NCI-H1694 (cell line): ENCODE measurements at regions not wholly inside any gene's neighbourhood (a gene's known extent, or its start where the extent isn't known, plus 50 kb on each side); places are given as distances from the start of the nearest gene placed in this dataset.

Source experiments
- DNase-seq: peaks from one replicate; lab custom pipeline; 2025; lab: John Stamatoyannopoulos, UW

DNA sequence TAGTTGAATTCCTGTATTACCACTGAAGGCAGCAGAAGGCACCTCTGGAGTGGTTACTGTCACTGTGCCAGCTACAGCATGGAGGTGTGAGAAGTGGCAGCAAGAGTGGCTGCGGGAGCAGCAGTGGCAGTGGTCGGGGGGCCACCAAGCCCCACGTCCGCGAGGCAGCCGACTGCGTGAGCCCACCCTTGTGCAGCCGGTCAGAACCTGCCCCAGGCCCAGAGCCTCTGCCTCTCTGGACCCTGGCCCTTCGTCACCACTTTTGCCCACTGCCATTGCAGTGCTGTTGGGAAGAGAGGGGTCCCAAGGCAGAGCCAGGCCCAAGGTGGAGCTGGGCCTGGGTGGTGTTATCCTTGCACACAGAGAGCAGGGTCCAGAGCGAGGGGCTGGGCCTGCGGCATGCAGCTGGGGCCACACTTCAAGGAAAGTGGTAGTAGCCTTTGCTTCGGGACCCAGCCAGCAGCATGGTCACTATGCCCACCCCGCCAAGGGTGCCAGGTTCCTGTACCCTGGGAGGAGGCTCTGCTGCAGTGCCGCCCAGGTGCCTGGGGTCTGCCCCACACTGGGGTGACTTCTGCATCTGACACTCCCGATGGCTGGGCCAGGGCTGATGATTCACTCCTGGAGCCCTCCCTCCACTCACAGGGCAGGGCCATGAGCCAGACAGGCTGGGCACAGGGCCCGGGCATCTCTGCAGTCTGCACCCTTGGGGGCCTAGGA is 450.1 kb upstream of the LRATD1 start:
- DNase-seq: no peak

DNA sequence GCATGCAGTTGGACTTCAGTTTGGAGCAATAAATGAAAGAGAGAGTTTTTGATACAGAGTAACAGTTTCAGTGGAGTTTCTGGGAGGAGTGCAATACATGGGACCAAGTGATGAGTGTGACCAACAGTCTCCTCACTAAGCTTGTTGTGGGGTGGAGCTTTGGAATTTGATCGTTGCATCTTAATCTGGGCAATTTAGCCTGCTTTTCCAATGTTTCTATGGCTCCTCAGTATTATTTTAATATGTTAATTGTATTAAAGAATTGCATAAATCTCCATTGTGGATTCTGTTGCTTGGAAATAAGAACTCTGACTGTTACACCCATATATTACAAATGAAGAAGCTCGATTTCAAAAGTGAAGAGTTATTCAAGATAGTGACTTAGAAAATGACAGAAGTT is 446.6 kb upstream of the LRATD1 start:
- DNase-seq: no peak

DNA sequence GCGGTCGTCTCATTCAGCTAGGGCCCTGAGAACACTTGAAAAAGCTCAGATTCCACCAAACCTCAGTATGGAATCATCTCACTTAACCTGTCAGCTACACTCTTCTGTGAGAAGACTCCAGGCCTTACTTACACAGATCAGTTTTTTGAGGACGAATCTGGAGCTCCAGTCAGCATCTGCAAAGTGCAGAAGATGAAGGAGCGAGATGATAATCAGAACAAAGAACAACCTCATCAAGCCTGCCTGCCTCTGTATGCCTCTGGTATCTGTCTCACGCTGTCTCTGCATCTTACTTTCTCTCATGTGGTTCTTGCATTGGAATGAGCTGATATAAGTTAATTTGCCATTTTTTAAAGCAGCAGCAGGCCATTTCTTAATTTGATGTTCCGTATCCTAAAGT is 444.1 kb upstream of the LRATD1 start:
- DNase-seq: no peak

DNA sequence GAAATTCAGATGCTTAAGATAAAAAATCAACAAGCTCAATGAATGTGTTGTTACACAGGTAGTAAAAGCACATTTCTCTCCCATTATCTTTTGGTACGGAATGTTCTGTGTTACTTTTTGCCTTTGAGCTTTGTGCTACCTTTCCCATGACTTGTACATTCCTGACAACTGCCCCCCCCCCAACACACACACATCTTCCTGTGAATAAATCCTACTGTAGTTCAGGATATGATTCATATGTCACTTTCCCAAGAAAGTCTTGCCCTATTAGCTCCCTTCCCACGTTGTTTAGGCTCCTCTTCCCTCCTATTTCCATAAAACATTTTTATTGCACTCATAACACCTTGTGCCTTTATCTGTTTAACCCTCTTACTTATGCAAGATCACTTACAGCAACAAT is 442.6 kb upstream of the LRATD1 start:
- DNase-seq: no peak

DNA sequence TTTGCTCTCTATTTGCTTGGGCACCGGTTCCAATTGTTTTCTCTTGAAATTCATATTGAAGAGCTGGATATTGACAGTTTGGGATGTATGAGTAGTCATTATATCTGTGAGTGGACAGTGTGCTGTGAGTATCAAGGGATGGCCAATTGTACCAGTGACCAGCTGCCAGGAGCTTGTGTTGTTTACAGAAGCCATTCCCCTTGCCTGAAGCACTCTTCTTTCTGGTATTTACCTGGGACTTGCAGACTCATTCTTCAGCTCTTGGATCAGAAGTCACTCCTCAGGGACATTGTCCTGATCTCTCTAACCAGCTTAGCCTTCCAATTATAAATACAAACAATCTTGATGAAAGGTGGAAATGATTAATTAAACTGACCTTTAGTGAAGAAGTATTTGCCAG is 438.3 kb upstream of the LRATD1 start:
- no peak for DNase-seq

DNA sequence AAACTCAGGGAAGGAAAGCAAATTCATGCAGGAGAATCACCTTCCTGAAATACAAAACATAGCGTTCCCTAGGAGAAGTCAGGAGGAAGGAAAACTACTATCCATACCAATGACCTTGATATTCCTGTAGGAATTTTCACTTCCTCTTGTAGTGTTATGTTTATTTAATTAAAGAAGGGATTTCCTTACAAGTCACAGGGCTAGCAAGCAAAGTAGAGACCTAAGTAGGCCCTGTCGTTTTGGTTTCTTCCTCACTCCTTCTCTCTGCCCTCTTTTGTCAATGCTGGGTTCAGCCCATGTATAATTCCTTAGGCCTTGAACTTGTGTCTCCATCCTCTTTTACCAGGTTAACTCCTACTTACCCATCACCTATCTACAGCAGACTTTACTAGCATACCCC is 435.2 kb upstream of the LRATD1 start:
- no peak for DNase-seq

DNA sequence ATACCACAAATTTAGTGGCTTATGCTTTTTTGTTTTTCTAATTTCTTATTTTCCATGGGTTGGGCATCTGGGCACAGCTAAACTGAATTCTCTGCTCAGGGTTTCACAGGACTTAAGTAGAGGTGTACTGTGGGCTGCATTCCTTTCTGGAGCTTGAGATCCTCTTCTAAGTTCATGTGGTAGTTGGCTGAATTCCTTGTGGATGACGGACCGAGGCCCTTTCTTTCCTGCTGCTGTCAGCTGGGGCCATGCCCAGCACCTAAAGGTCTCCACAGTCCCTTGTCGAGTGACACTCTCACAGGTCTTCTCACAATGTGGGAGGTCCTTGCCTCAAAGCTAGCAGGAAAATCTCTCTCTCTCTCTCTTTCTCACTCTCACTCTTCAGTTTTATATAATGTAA is 433.5 kb upstream of the LRATD1 start:
- no peak for DNase-seq

DNA sequence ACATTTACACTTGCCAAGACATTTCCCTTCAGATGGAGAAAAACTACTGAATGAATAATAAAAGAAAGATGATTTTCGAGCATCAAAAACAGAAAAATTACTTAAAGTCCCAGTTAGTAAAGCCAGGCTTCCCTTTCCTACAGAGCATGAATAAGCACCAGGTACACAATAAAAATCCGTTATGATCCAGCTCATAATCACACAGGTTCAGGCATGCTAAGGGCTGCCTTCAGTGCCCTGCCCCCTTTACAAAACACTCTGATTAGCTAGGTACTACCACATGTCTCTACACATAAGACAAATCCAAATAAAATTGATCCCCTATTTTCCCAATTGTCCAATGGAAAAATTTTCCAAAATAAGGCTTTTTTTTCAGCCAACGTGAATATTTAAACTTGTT is 413.2 kb upstream of the LRATD1 start:
- no peak for DNase-seq

DNA sequence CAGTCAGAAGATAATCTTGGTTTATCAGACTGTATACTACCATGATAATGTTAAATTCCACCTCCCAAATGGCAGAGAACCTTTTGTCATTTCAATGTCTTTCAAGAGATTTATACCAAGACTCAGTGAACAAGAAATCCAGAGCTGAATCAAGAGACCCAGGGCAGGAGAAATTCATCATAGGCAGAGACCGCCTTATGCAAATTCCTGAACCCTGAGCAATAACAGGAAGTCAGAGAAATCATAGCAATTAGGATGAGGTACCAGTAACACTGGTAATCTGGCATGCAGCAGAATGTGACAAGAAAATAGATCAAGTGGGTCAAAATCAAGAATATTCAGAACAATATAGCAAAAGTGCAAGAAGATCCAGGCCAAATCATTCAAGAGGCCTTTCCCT is 412.4 kb upstream of the LRATD1 start:
- DNase-seq: no peak

DNA sequence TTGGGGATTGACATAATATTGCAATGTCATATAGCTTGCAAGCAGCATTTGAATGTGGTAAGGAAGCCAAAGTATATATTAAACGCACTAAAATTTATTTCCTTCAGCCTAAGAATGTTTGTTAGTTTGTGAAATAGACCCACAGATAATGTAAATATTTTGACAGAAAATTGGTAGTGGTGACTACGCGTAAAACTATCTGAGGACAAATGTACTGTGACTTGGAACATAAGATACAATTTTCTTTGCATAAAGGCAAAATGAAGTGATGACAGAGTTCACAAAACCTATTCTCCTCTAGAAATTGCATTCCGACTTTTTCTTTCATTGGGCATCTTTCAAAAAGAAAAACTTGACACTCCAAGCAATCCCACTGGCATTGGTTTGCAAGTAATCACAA is 411.1 kb upstream of the LRATD1 start:
- DNase-seq: no peak

DNA sequence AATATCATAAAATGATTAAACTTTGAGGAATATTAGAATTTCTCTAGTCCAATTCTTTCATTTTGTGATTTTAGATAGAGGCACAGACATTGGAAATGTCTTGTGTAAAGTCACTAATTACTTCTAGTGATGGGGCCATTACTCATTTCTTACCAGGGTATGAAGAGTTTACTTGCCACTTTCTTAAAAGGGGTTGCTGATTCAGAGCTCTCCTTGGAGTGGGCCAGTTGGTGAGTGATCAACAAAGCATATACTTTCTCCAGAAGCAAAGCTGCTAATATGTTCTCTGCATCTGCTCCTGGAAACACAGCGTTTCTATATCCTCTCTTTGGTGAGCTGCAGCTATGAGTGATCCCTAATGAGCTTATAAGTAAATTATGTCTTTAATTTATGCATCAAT is 408.9 kb upstream of the LRATD1 start:
- DNase-seq: no peak

DNA sequence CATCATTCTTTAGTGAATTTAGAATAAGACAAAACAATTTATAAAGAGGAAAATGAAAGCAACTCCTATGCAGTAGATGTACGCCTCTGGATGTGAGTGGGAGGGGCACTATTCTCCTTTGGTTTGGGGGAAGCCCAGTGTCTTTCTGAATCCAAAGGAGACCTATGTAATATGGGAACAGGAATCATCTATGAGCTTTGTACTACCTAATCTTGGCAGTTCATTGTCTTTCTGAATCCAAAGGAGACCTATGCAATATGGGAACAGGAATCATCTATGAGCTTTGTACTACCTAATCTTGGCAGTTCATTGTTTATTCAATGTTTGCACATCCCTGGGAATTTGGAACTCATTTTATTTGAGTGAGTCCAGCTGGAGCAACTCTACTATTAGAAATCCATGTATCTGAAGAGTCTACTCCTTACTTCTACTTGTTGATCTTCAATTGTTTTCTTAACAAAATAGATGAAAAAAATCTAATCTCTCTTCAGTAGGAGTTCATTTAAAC is 401.1 kb upstream of the LRATD1 start:
- no peak for DNase-seq

DNA sequence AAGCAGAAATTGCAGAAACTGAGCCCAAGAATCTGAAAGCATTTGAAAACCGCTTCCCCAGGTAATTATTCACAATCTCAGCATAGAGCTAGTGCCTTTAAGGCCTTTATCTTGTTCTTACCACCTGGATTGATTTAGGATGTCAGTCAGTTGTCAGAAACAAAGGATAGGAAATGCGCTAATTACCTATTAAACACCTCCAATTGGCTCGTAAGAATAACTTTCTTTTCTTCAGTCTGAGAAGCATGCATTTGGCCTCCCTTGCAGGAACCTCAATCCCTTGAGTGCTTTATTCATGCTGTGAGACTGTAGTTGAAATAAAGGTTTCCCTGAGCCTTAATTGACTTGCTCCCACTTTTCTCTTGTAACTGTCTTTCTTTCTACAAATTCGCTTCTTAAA is 400.3 kb upstream of the LRATD1 start:
- no peak for DNase-seq

DNA sequence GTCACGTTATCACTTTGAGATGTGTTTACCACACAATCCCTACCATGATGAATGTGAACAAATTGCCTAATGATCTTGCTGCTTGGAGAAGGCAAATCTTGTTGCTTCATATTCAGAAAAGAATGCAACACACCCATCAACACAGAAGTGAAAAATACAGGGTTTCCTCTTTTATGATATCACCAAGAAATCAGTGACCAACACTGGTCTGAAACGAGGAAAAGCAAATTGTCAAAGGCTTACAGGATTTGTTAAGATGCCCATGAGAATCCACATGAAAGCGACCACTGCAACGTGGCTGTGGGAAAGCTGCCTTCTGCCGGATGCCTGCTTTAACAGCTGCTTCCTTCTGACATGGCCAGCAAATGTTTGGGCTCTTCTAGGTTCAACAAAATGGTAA is 397.6 kb upstream of the LRATD1 start:
- no peak for DNase-seq

DNA sequence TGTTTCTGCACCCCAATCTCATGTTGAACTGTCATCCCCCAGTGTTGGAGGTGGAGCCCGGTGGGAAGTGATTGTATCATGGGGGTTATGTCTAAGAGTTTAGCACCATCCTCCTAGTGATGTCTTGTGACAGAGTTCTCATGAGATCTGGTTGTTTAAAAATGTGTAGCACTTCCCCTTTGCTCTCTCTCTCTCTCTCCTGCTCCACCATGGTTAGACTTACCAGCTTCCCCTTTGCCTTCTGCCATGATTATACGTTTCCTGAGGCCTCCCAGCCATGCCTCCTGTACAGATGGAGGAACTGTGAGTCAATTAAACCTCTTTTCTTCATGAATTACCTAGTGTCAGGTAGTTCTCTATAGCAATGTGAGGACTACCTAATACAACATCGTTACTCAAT is 396.9 kb upstream of the LRATD1 start:
- DNase-seq: no peak

DNA sequence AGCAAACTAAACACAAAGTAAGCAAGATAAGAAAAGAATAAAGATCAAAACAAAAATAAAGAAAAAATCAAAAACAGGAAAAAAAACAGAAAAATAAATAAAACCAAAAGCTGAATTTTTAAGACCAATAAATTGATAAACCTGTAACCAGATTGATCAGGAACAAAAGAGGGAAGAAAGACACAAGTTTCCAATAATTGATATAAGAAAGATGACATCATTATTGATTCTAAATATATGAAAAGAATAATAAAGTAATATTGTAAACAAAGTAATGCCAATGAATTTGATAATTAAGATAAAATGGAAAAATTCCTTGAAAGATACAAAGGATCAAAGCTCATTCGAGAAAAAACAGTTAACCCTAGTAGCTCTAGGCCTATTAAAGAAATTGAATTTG is 394.6 kb upstream of the LRATD1 start:
- DNase-seq: no peak

DNA sequence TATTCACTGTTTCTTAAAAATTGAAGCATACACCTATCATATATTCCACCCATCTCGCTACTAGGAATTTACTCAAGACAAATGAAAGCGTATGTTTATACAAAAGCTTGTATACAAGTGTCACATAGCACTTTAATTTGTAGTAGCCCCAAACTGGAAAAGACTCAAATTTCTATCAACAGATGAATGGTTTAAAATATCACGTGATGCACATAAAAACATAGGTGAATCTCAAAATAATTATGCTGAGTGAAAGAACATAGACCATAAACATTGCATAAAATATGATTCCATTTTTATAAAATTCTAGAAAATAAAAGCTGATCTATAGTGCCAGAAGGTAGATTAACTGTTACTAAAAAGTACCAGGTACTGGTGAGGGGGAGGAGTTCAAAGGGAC is 392.9 kb upstream of the LRATD1 start:
- no peak for DNase-seq

DNA sequence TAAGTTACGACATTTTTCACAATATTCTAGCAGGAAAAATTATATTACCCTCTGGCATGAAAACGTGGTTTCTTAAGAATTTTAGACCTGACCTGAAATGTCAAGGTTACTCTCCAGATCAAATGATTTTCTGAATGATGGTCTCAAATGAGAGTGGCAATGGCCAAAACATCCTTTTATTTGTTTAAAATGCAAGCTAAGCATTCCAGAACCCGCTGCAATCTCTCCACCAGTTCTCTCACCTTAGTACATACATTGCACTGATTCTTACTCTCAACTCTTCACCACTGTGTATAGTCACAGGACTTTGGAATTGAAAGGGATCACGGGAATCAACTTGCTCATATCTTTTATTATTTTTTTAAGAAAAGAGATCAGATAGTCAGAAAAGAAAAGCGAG is 391.6 kb upstream of the LRATD1 start:
- no peak for DNase-seq

DNA sequence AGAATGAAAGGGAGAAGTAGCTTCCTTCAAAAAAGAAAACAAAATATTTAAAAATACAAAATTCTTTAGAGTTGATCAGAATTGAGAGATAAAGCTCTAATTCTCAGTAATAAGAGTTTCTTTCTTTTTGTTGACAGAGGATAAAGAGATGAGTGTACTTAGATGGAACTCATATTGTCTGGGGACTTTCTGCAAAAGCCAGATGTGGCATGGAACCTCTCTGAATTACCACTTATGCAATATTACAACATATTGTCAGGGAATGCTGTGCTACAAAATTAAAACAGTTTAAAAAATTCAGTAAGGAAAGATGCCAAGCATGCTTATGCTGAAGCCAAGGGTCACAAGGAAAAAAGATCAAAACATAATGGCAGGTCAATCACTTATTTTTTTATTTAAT is 386.6 kb upstream of the LRATD1 start:
- no peak for DNase-seq

DNA sequence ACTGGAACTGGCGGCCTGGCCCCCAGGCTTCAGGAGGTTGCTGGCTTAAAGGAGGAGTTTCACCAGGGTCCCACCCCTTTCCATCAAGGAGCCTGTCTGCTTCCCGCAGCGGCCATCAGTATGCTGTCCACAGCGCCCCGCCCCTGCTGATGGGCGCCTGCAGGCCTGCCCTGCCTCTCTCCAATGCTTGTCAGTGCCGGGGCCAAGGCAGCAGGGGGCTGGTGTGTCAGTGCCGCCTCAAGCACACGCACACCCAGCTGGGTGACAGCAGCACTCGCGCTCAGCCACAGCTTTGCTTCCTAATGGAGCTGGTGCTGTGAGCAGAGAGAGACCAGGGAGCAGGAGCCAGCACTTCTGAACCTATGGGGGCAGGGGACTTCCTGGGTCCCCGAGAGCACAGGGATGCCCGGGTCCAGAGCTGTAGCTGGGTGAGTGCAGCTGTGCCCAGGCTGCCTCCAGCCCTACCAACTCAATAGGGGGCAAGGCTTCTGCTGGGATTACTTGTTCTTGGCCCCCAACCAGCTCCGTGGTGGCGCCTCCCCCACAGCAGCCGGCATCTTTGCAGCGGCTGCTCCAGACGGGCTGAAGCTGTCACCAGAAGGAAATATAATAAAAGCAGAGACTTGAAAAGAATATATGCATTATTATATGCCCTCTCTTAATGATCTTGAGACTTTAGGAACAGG is 377.2 kb upstream of the LRATD1 start:
- no peak for DNase-seq

DNA sequence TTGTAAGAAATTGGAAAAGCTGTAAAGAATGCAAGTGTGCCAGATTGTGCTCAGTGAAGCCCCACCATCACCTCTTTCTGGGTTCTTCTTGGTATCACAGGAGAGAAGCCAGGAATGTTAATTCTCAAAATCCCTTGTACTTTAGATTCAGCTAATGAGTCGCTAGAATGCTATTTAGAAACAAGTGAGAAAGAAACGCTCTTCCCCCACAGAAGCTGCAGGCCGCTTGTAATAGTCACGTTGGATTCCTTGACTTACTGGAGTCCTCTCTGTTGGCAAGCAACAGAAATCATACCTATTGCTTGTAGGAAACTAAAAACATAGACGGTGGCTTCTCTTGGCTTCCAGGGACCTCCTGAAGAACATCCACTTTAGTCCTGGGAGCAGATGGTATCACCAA is 375.6 kb upstream of the LRATD1 start:
- DNase-seq: no peak

DNA sequence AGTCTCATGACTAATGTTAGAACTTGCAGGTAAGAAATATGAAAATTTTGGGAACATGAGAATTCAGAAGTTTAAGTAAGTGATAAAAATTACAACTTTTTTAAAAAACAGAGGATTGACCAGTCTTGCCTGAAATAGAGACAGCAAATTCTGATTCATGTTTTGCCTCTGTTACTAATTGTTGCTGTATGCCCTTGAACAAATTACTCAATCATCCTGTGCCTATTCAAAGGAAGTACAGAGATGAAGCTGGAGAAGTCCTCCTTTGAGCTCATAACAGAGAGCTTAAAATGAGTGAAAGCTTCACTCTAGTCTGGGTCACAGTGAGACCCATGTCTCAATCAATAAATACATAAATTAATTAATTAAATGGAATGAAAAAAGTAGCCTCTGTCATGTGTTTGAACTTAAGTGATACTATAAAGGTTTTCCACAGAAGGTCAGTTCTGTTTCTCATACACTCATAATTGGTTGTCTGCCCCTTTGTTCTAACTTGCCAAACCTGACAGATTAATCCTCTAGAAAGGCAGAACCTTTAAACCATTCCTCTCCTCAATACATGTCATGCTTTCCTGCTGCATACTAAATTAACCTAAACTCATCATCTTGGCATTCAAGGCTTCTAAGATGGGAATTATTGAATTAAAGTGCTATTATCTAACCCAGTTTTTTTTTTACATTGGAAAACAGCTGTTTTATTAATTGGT is 374.6 kb upstream of the LRATD1 start:
- no peak for DNase-seq

DNA sequence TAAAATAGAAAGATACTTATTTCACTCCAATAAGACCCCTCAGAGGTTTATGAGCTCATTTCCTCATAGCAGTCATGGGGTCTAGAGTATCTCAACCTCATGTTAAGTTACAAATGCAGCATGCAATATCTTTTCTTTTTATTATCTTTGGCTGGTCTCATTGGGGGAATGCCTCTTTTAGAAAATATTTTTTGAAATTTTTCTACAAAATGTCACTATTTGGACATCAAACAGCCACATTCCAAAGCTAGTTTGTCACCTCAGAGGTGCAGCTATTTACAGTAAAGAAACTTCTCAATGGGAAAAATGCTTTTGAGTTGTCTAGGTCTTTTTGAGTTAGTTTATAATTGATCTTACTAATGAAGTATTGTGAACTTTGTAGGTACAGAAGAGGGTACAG is 370.7 kb upstream of the LRATD1 start:
- DNase-seq: no peak
